Upper lobe of right lung (tissue), 1 donor: ENCODE measurements at regions not wholly inside any gene's neighbourhood (a gene's known extent, or its start where the extent isn't known, plus 50 kb on each side); places are given as distances from the start of the nearest gene placed in this dataset.
A peak's percentile ranks its signal among the peaks of the same experiment; 100 is the strongest.

ENCODE experiments used
- ATAC-seq: fragments of 200-7000 bp; cut with Tn5 transposase; one replicate; pipeline ENCODE4 v1.9.1; 2020; ENCODE audit warnings: mild to moderate bottlenecking, moderate library complexity
- DNase-seq: peaks from one replicate; pipeline ENCODE4 v3.0.0-alpha.2; 2020
- H3K27ac ChIP-seq: fragments of 200-600 bp; one replicate; pipeline ENCODE4 v1.8.0; 2022
- H3K27me3 ChIP-seq: fragments of 200-600 bp; one replicate; pipeline ENCODE4 v1.8.0; 2022; ENCODE audit warnings: mild to moderate bottlenecking
- H3K36me3 ChIP-seq: fragments of 200-600 bp; one replicate; pipeline ENCODE4 v1.8.0; 2022
- H3K4me1 ChIP-seq: fragments of 200-600 bp; one replicate; pipeline ENCODE4 v1.8.0; 2022
- H3K4me3 ChIP-seq: fragments of 200-600 bp; one replicate; pipeline ENCODE4 v1.8.0; 2022; ENCODE audit warnings: mild to moderate bottlenecking
- H3K9me3 ChIP-seq: fragments of 200-600 bp; one replicate; pipeline ENCODE4 v1.8.0; 2022
- intact Hi-C: fragments of 100-400 bp; cut with DNase I; formaldehyde crosslinking; loops from one replicate; pipeline ENCODE4 v1.11.0; 2022
- TF ChIP-seq, protein P1 (sequence below): fragments of 200-600 bp; IDR thresholded peaks from one replicate; pipeline ENCODE4 v1.8.0; 2022; ENCODE audit warnings: antibody characterized with exemption
- donor health status: DM: no; HTN: yes; CAD: no; lungs with severe emphysema.

DNA sequence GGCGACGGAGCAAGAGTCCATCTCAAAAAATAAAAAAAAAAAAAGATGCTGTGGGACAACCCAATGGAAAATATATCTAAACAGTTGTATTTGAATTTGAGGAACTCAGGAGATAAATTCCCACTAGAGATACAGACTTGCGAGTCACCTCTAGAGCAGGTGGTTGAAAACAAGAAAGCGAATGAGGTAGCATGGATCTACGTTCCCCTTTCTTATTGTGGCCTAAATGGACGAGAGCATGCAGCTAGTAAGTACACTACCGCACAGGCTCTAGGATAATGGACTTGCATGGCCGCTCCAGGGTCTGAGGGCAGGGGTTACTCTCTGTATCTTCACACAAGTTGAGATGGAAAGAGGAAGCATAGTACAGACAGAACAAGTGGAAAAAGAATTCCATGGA, 63.5 kb upstream of the TGFBR2 start:
- Histone ChIP-seq H3K27ac (no peak overlapping the region), H3K36me3 (no peaks in the 10 kb centered on the region), H3K9me3 (no peaks in the 10 kb centered on the region), H3K27me3 (no peaks in the 10 kb centered on the region), H3K4me3 (no peak overlapping the region), H3K4me1 (peaks cover 13% of the 10 kb centered on the region)
- DNase-seq (no peak), ATAC-seq (no peak)
- TF ChIP-seq, protein P1, sequence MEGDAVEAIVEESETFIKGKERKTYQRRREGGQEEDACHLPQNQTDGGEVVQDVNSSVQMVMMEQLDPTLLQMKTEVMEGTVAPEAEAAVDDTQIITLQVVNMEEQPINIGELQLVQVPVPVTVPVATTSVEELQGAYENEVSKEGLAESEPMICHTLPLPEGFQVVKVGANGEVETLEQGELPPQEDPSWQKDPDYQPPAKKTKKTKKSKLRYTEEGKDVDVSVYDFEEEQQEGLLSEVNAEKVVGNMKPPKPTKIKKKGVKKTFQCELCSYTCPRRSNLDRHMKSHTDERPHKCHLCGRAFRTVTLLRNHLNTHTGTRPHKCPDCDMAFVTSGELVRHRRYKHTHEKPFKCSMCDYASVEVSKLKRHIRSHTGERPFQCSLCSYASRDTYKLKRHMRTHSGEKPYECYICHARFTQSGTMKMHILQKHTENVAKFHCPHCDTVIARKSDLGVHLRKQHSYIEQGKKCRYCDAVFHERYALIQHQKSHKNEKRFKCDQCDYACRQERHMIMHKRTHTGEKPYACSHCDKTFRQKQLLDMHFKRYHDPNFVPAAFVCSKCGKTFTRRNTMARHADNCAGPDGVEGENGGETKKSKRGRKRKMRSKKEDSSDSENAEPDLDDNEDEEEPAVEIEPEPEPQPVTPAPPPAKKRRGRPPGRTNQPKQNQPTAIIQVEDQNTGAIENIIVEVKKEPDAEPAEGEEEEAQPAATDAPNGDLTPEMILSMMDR = no peak
- intact Hi-C loops = no loop called here

DNA sequence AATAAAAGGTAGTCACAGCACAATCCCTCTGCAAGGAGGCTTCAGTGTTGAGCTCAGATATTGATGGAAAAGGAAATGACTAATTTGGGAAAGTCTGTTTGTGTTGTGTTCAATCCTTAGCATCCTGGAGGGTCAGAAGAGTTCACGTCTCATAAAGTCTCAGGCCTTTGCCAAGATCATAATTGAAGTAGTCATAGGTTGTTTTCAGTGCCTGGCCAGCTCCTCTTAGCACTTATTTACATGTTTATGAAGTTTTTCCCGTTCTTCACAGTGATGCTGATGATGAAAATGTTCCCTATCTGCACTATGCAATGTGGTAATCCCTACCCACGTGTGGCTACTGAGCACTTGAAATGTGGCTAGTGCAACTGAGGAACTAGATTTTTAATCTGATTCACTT, 61.6 kb upstream of the TGFBR2 start:
- Histone ChIP-seq H3K36me3 (no peaks in the 10 kb centered on the region), H3K27me3 (no peaks in the 10 kb centered on the region), H3K9me3 (no peaks in the 10 kb centered on the region), H3K4me3 (no peak overlapping the region), H3K27ac (no peak overlapping the region), H3K4me1 (no peaks in the 10 kb centered on the region)
- no peak for DNase-seq
- ATAC-seq = peak; percentile 60
- intact Hi-C loops = no loop called here
- TF ChIP-seq, protein P1 = no peak

DNA sequence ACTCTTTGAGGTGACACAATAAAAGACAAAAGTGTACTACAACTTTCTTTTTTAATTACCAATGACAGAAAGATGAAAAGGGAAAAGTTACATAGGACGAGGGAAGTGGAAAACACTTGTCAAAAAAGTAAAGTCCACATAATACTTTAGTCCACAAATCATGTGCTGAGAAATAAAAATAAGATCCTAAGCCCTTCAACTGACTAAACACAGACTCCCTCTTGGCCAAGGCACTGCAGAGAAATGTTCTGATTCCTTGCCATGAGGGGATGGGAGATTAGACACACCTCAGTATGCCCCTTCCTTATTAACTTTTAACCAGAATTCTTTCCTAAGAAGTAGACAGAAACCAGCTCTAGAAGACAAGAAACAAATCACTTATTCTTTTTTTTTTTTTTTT, 59.5 kb upstream of the TGFBR2 start:
- no peaks in the 10 kb centered on the region for H3K36me3 ChIP-seq
- no peak for ATAC-seq
- no peaks in the 10 kb centered on the region for H3K9me3 ChIP-seq
- no peak for DNase-seq
- H3K27ac ChIP-seq = no peak overlapping the region
- no peaks in the 10 kb centered on the region for H3K4me1 ChIP-seq
- TF ChIP-seq, protein P1 = no peak
- intact Hi-C loops = no loop called here
- H3K27me3 ChIP-seq = no peaks in the 10 kb centered on the region
- H3K4me3 ChIP-seq = no peak overlapping the region

DNA sequence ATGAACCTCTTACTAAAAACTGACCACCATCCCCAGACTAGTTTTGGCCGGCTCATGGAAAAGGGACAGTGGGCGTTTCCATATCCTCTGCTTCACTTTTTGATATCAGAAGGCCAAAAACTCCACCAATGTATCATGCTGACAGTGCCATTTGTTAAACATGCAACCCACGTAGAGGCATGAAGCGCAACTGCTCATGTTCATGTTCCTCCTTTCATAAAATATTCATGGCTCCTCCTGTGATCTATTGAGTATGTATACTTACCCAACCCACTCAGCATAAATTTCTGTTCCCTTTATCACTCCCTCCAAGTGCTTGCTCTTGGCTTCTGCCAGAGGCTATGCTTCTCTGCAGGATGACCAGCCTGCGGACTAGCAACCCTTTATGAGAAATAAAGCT, 58.7 kb upstream of the TGFBR2 start:
- H3K36me3 ChIP-seq = no peaks in the 10 kb centered on the region
- no peak overlapping the region for H3K27ac ChIP-seq
- no peaks in the 10 kb centered on the region for H3K9me3 ChIP-seq
- no peak overlapping the region for H3K4me3 ChIP-seq
- no peaks in the 10 kb centered on the region for H3K4me1 ChIP-seq
- intact Hi-C loops = no loop called here
- H3K27me3 ChIP-seq = no peaks in the 10 kb centered on the region
- ATAC-seq (no peak), DNase-seq (no peak)
- TF ChIP-seq, protein P1 = no peak

DNA sequence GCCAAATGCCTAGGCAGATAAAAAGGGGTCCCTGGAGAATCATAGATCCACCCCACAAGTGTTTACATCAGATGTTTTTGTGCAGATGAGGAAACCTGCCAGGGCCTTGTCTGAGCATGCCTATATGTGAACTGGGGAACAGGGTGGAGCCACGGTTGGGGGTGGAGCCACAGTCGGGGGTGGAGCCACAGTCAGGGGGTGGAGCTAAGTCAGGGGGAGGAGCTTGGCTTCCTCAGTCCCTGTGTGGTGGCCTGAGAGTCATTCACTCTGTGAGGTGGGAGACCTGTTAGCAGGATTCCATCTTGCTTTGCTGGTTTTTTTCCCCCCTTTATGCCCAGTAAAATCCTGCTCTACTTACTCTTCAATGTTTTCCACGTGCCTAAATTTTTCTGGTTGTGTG, 57.8 kb upstream of the TGFBR2 start:
- Histone ChIP-seq H3K27ac (no peak overlapping the region), H3K4me1 (no peaks in the 10 kb centered on the region)

DNA sequence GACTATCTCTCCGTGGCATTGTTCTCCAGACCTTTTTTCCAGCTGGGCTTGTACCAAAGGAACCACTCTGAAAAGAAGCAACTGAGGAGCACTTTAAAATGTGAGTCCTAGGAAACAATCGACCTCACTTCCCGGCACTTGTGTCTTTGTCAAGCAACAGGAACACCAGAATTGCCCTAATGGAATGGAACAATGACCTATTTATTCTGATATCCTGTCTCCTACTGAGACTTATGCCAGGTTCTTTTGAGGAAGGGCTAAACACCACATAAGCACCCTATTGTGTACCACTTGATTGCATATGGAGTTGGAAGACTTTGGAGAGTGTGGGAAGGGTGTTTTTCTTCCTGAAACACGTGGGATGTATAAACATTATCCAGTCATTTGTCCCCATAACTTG, 56.8 kb upstream of the TGFBR2 start:
- Histone ChIP-seq H3K27ac (no peak overlapping the region), H3K4me3 (no peak overlapping the region), H3K27me3 (no peaks in the 10 kb centered on the region), H3K9me3 (no peaks in the 10 kb centered on the region), H3K36me3 (no peaks in the 10 kb centered on the region), H3K4me1 (no peaks in the 10 kb centered on the region)
- intact Hi-C loops = no loop called here
- ATAC-seq (no peak), DNase-seq (no peak)
- TF ChIP-seq, protein P1 = no peak

More for the DNA sequence above, 57.8 kb upstream of the TGFBR2 start:
- Histone ChIP-seq H3K36me3 (no peaks in the 10 kb centered on the region), H3K4me3 (no peak overlapping the region), H3K9me3 (no peaks in the 10 kb centered on the region), H3K27me3 (no peaks in the 10 kb centered on the region)
- DNase-seq = no peak
- TF ChIP-seq, protein P1 = no peak
- intact Hi-C loops = no loop called here
- ATAC-seq = peak; percentile 62
